Natural killer cell (primary cell): ENCODE measurements at regions not wholly inside any gene's neighbourhood (a gene's known extent, or its start where the extent isn't known, plus 50 kb on each side); places are given as distances from the start of the nearest gene placed in this dataset.

Source experiments
- ATAC-seq, 3 donors: fragments of 150-1000 bp in 2 of 3; fragments of 200-7000 bp in 1 of 3; cut with Tn5 transposase; 1 replicate in 1 of 3; 2 replicates in 2 of 3; pipeline ENCODE4 v1.10.0; 2021; ENCODE audit warnings: mild to moderate bottlenecking in 2 of 3, moderate library complexity in 2 of 3
- DNase-seq, 2 donors: peaks; one replicate each; pipeline versions ENCODE4 v3.0.0 to v3.0.0-alpha.2; 2013 to 2021; ENCODE audit warnings: mixed read lengths in 1 of 2
- H3K27ac ChIP-seq: one replicate; pipeline ENCODE4 v1.5.1; 2013; ENCODE audit warnings: mild to moderate bottlenecking, low read length
- H3K27me3 ChIP-seq: one replicate; pipeline ENCODE4 v1.6.1; 2013; ENCODE audit warnings: low read length; ENCODE audit not compliant: control insufficient read depth, insufficient read depth
- H3K36me3 ChIP-seq: one replicate; pipeline ENCODE4 v1.6.1; 2013; ENCODE audit warnings: low read length; ENCODE audit not compliant: control insufficient read depth, insufficient read depth
- H3K4me1 ChIP-seq: one replicate; pipeline ENCODE4 v1.6.1; 2013; ENCODE audit warnings: low read length; ENCODE audit not compliant: control insufficient read depth, insufficient read depth
- H3K4me3 ChIP-seq: one replicate; pipeline ENCODE4 v1.5.1; 2013; ENCODE audit warnings: low read length
- H3K9me3 ChIP-seq: one replicate; pipeline ENCODE4 v1.6.1; 2013; ENCODE audit warnings: low read length; ENCODE audit not compliant: control insufficient read depth, insufficient read depth
- H3K27ac Mint-ChIP-seq, 2 donors: one replicate each; pipeline ENCODE4 v1.8.0; 2022; ENCODE audit warnings: mild to moderate bottlenecking in 2 of 2, mixed read lengths in 2 of 2, moderate library complexity in 1 of 2
- H3K27me3 Mint-ChIP-seq, 2 donors: one replicate each; pipeline ENCODE4 v1.8.0; 2022; ENCODE audit warnings: low read depth in 2 of 2, mixed read lengths in 2 of 2
- H3K36me3 Mint-ChIP-seq: one replicate; pipeline ENCODE4 v1.8.0; 2022; ENCODE audit warnings: mixed read lengths
- H3K4me1 Mint-ChIP-seq, 2 donors: one replicate each; pipeline ENCODE4 v1.8.0; 2022; ENCODE audit warnings: mixed read lengths in 2 of 2
- H3K4me3 Mint-ChIP-seq: one replicate; pipeline ENCODE4 v1.8.0; 2022; ENCODE audit warnings: mild to moderate bottlenecking, moderate library complexity, mixed read lengths
- H3K9me3 Mint-ChIP-seq, 2 donors: one replicate each; pipeline ENCODE4 v1.8.0; 2022; ENCODE audit warnings: mixed read lengths in 2 of 2
- WGBS: methylation state at CpG from one replicate; pipeline ENCODE4 v1.1.7; 2013; ENCODE audit warnings: missing lambda C conversion rate; ENCODE audit not compliant: insufficient coverage; 5-methylcytosine and 5-hydroxymethylcytosine counted together
- intact Hi-C: fragments of 100-400 bp; cut with micrococcal nuclease; formaldehyde crosslinking; loops from one replicate; pipeline ENCODE4 v1.14.2; 2022
- TF ChIP-seq, protein P1 (sequence below): fragments of 200-600 bp; IDR thresholded peaks from one replicate; pipeline ENCODE4 v1.8.0; 2022; ENCODE audit warnings: antibody characterized with exemption

DNA sequence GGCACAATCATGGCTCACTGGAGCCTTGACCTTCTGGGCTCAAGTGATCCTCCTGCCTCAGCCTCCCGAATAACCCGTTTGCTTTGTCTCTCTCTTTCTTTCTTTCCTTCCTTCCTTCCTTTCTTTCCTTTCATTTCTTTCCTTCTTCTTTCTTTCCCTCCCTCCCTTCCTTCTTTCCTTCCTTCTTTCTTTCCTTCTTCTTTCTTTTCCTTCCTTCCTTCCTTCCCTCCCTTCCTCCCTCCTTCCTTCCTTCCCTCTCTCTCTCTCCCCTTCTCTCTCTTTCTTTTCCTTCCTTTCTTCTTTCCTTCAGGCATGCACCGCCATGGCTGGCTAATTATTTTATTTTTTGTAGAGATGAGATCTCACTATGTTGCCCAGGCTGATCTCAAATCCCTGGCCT lies 57.9 kb upstream of the NPTX2 start:
- DNase-seq (no peak), ATAC-seq (no peak)
- 88% methylated on average over 2 of the region's 3 CpGs for WGBS
- no peak overlapping the region for H3K4me3 ChIP-seq
- Mint-ChIP-seq H3K9me3 (no peaks in the 10 kb centered on the region), H3K4me1 (no peaks in the 10 kb centered on the region), H3K27ac (no peak overlapping the region), H3K4me3 (no peak overlapping the region), H3K27me3 (peaks cover 0 to 8% of the 10 kb centered on the region in 2 donors), H3K36me3 (no peaks in the 10 kb centered on the region)
- H3K9me3 ChIP-seq = no peaks in the 10 kb centered on the region
- intact Hi-C loops = no loop called here
- no peaks in the 10 kb centered on the region for H3K4me1 ChIP-seq
- TF ChIP-seq, protein P1, sequence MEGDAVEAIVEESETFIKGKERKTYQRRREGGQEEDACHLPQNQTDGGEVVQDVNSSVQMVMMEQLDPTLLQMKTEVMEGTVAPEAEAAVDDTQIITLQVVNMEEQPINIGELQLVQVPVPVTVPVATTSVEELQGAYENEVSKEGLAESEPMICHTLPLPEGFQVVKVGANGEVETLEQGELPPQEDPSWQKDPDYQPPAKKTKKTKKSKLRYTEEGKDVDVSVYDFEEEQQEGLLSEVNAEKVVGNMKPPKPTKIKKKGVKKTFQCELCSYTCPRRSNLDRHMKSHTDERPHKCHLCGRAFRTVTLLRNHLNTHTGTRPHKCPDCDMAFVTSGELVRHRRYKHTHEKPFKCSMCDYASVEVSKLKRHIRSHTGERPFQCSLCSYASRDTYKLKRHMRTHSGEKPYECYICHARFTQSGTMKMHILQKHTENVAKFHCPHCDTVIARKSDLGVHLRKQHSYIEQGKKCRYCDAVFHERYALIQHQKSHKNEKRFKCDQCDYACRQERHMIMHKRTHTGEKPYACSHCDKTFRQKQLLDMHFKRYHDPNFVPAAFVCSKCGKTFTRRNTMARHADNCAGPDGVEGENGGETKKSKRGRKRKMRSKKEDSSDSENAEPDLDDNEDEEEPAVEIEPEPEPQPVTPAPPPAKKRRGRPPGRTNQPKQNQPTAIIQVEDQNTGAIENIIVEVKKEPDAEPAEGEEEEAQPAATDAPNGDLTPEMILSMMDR = no peak
- no peak overlapping the region for H3K27ac ChIP-seq
- no peaks in the 10 kb centered on the region for H3K27me3 ChIP-seq
- H3K36me3 ChIP-seq = no peaks in the 10 kb centered on the region

DNA sequence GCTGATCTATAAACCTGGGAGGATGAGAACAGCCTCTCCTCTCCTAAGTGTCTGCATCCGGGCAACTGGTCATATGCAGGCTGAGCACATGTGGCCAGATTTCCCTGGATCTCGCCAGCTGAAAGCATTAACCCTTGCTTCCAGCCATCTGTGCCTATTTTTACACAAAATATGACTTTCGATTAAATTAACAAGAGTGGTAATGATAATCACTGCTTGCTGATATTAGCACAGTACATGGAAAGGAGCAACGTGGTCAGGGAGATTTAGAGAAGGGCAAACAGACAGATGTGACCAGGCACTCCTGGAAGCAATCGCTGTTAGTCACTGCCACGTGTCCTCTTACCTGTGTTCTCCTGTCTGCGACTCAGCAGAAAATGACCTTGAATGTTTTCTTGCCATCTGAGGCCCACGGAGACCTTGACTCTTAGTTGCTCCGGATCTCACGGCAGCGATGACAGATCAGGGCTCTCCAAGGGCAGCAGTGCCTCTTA lies 59.5 kb upstream of the NPTX2 start:
- Histone ChIP-seq H3K27ac (no peak overlapping the region), H3K4me3 (no peak overlapping the region), H3K27me3 (no peaks in the 10 kb centered on the region), H3K9me3 (peaks cover under 1% of the 10 kb centered on the region), H3K36me3 (no peaks in the 10 kb centered on the region), H3K4me1 (no peaks in the 10 kb centered on the region)
- Mint-ChIP-seq H3K4me1 (no peaks in the 10 kb centered on the region), H3K27ac (no peak overlapping the region), H3K4me3 (no peak overlapping the region), H3K36me3 (no peaks in the 10 kb centered on the region), H3K9me3 (no peaks in the 10 kb centered on the region), H3K27me3 (peaks cover 0 to 6% of the 10 kb centered on the region in 2 donors)
- WGBS = 81% methylated on average over 11 of the region's 11 CpGs
- DNase-seq = no peak
- no peak for ATAC-seq
- TF ChIP-seq, protein P1 = no peak
- intact Hi-C loops = no loop called here

DNA sequence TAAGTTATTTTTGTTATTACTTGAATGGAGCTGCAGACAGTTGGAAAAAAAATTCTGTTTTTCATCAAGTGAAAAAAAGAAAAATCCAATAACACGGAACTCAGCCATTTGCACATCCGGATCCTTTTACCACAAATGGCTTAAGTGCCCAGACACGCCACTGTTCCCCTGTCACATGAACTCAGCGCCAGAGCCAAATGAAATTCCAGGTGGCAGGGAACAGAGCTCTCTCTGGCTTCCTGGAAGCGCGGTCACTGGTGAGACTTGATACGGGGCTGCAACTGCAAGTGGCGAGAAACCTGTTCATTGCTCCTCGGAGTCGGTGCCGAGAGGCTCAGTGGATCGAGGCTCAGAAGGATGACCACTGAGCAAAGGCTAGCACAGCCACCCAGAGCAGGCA lies 60.8 kb upstream of the NPTX2 start:
- Histone ChIP-seq H3K27me3 (no peaks in the 10 kb centered on the region), H3K36me3 (no peaks in the 10 kb centered on the region), H3K27ac (no peak overlapping the region), H3K4me3 (no peak overlapping the region), H3K9me3 (peaks cover 8% of the 10 kb centered on the region), H3K4me1 (no peaks in the 10 kb centered on the region)
- Mint-ChIP-seq H3K9me3 (no peaks in the 10 kb centered on the region), H3K27ac (no peak overlapping the region), H3K4me3 (no peak overlapping the region), H3K36me3 (no peaks in the 10 kb centered on the region), H3K4me1 (no peaks in the 10 kb centered on the region), H3K27me3 (peaks cover 0 to 6% of the 10 kb centered on the region in 2 donors)
- DNase-seq (no peak), ATAC-seq (no peak)
- TF ChIP-seq, protein P1 = no peak
- intact Hi-C loops = no loop called here
- 90% methylated on average over 12 of the region's 12 CpGs for WGBS

DNA sequence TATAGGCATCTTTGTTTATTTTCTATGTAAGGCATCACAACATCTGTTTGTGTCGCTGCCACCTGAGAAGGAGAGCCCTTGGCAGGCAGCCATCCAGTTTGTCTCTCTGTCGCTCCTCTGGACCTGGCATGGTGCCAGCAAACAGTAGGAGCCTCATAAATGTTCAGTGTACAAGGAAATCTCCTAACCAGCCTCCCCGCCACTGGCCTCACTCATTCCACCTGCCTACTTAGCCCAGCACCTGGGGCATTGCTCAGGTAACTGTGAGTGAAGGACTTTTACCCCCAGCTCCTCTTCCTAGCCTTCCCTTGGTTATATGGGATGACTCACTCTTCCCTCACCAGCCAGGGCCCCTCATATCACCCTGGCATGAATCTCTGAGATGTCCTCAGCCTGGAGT lies 61.7 kb upstream of the NPTX2 start:
- Mint-ChIP-seq H3K4me1 (no peaks in the 10 kb centered on the region), H3K27me3 (peaks cover 0 to 6% of the 10 kb centered on the region in 2 donors), H3K9me3 (no peaks in the 10 kb centered on the region), H3K4me3 (no peak overlapping the region), H3K27ac (no peak overlapping the region), H3K36me3 (no peaks in the 10 kb centered on the region)
- Histone ChIP-seq H3K27me3 (no peaks in the 10 kb centered on the region), H3K4me3 (no peak overlapping the region), H3K9me3 (peaks cover 8% of the 10 kb centered on the region), H3K27ac (no peak overlapping the region), H3K36me3 (no peaks in the 10 kb centered on the region), H3K4me1 (no peaks in the 10 kb centered on the region)
- 80% methylated on average over 3 of the region's 3 CpGs for WGBS
- TF ChIP-seq, protein P1 = no peak
- intact Hi-C loops = no loop called here
- DNase-seq (no peak), ATAC-seq (no peak)
